ENCODE measurements at regions not wholly inside any gene's neighbourhood (a gene's known extent, or its start where the extent isn't known, plus 50 kb on each side); places are given as distances from the start of the nearest gene placed in this dataset.

DNA sequence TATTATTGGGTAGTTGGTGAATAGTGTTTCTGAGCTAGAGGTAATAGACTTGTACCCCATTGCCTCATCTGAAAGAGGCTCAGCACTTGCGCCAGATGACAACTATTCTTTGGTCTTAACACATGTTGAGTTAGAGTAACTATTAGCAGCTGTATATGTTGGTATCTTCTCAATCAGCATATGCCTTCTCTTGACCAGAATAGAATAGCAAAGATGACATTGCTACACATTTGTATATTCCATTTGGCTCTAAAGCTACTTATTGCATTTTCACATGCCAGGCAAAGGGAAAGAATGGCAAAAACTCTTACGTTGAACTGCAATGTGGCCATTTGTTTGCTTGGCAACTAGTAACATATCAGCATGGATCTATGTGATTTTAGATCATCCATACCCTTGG is 173.8 kb upstream of the AGR3 start:
- Histone ChIP-seq H3F3A (ENCODE audit: insufficient read depth, low read length, poor library complexity, severe bottlenecking) (no peaks in the 10 kb centered on the region), H3K79me2 (replicated peaks; ENCODE audit: insufficient read depth, low read length) (no peaks in the 10 kb centered on the region), H2AFZ (ENCODE audit: low read depth, low read length) (no peak overlapping the region), H3K27me3 (ENCODE audit: insufficient read depth, low read depth, low read length) (no peaks in the 10 kb centered on the region), H3K9me2 (ENCODE audit: insufficient read depth, low read length) (no peaks in the 10 kb centered on the region), H3K27ac (ENCODE audit: low read length) (no peak overlapping the region), H3K36me3 (ENCODE audit: insufficient read depth, low read length) (no peaks in the 10 kb centered on the region), H3K9me3 (ENCODE audit: low read length) (no peaks in the 10 kb centered on the region), H3K4me2 (ENCODE audit: low read length) (no peak overlapping the region), H3K4me3 (ENCODE audit: low read length) (no peak overlapping the region), H3K9ac (ENCODE audit: low read length) (no peak overlapping the region), H4K20me1 (ENCODE audit: insufficient read depth) (no peaks in the 10 kb centered on the region)
- TF ChIP-seq EP300 (conservative IDR thresholded peaks at IDR 0.05; ENCODE audit: poor library complexity, severe bottlenecking), result no peak
- TF ChIP-seq EZH2 (IDR thresholded peaks at IDR 0.05; ENCODE audit: borderline replicate concordance, insufficient read depth, low read length, poor library complexity, severe bottlenecking), result no peak
- TF ChIP-seq, protein P1, sequence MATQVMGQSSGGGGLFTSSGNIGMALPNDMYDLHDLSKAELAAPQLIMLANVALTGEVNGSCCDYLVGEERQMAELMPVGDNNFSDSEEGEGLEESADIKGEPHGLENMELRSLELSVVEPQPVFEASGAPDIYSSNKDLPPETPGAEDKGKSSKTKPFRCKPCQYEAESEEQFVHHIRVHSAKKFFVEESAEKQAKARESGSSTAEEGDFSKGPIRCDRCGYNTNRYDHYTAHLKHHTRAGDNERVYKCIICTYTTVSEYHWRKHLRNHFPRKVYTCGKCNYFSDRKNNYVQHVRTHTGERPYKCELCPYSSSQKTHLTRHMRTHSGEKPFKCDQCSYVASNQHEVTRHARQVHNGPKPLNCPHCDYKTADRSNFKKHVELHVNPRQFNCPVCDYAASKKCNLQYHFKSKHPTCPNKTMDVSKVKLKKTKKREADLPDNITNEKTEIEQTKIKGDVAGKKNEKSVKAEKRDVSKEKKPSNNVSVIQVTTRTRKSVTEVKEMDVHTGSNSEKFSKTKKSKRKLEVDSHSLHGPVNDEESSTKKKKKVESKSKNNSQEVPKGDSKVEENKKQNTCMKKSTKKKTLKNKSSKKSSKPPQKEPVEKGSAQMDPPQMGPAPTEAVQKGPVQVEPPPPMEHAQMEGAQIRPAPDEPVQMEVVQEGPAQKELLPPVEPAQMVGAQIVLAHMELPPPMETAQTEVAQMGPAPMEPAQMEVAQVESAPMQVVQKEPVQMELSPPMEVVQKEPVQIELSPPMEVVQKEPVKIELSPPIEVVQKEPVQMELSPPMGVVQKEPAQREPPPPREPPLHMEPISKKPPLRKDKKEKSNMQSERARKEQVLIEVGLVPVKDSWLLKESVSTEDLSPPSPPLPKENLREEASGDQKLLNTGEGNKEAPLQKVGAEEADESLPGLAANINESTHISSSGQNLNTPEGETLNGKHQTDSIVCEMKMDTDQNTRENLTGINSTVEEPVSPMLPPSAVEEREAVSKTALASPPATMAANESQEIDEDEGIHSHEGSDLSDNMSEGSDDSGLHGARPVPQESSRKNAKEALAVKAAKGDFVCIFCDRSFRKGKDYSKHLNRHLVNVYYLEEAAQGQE (IDR thresholded peaks at IDR 0.05; ENCODE audit: borderline replicate concordance), result no peak
- TF ChIP-seq MXI1 (conservative IDR thresholded peaks at IDR 0.05; ENCODE audit: poor library complexity, severe bottlenecking), result no peak
- TF ChIP-seq, protein P2, sequence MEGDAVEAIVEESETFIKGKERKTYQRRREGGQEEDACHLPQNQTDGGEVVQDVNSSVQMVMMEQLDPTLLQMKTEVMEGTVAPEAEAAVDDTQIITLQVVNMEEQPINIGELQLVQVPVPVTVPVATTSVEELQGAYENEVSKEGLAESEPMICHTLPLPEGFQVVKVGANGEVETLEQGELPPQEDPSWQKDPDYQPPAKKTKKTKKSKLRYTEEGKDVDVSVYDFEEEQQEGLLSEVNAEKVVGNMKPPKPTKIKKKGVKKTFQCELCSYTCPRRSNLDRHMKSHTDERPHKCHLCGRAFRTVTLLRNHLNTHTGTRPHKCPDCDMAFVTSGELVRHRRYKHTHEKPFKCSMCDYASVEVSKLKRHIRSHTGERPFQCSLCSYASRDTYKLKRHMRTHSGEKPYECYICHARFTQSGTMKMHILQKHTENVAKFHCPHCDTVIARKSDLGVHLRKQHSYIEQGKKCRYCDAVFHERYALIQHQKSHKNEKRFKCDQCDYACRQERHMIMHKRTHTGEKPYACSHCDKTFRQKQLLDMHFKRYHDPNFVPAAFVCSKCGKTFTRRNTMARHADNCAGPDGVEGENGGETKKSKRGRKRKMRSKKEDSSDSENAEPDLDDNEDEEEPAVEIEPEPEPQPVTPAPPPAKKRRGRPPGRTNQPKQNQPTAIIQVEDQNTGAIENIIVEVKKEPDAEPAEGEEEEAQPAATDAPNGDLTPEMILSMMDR (IDR thresholded peaks at IDR 0.05; ENCODE audit: poor library complexity, severe bottlenecking), result no peak
- no peak for TF ChIP-seq POLR2AphosphoS5 (IDR thresholded peaks at IDR 0.05)
- TF ChIP-seq RAD21 (conservative IDR thresholded peaks at IDR 0.05), result no peak
- no peak for TF ChIP-seq TAF1 (IDR thresholded peaks at IDR 0.05; ENCODE audit: low read depth)
- TF ChIP-seq SMC3 (conservative IDR thresholded peaks at IDR 0.05; ENCODE audit: poor library complexity), result no peak

DNA sequence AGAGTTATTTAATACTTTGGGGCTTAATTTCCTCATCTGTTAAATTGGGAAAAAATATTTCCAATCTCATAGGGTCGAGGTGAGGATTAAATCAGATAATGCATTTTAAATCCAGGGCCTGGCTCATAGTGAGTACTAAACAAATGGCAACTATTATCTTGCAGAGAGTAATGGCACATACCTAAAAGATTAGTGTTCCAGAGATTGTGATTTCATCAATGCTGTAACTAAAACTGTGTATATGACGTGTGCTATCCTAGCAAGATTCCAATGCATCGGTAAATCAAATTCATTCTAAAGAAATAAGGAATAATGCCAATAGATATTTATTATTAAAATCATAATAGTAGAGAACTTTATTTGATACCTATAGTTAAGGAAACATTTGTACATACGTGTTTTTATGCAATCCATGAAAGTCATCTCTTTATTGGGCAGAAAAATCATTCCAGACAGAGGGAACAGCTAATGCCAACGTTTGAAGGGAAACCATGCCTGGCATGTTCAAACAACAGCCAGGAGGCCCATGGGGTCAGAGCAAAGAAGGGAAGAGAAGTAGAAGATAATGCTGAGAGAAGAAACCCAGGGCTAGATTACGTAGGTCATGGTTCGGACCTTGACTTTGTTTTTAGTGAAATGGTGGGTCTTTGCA is 174.8 kb upstream of the AGR3 start:
- no peaks in the 10 kb centered on the region for H3K9me2 ChIP-seq (ENCODE audit: insufficient read depth, low read length)
- no peak overlapping the region for H2AFZ ChIP-seq (ENCODE audit: low read depth, low read length)
- H3K79me2 ChIP-seq (replicated peaks; ENCODE audit: insufficient read depth, low read length), result no peaks in the 10 kb centered on the region
- H3K4me3 ChIP-seq (ENCODE audit: low read length), result no peak overlapping the region
- no peaks in the 10 kb centered on the region for H4K20me1 ChIP-seq (ENCODE audit: insufficient read depth)
- no peaks in the 10 kb centered on the region for H3K36me3 ChIP-seq (ENCODE audit: insufficient read depth, low read length)
- no peaks in the 10 kb centered on the region for H3K9me3 ChIP-seq (ENCODE audit: low read length)
- H3K27me3 ChIP-seq (ENCODE audit: insufficient read depth, low read depth, low read length), result no peaks in the 10 kb centered on the region
- TF ChIP-seq RAD21 (conservative IDR thresholded peaks at IDR 0.05), result no peak
- TF ChIP-seq EZH2 (IDR thresholded peaks at IDR 0.05; ENCODE audit: borderline replicate concordance, insufficient read depth, low read length, poor library complexity, severe bottlenecking), result no peak
- no peak for TF ChIP-seq SMC3 (conservative IDR thresholded peaks at IDR 0.05; ENCODE audit: poor library complexity)
- TF ChIP-seq, protein P1 (IDR thresholded peaks at IDR 0.05; ENCODE audit: borderline replicate concordance), result no peak
- TF ChIP-seq EP300 (conservative IDR thresholded peaks at IDR 0.05; ENCODE audit: poor library complexity, severe bottlenecking), result no peak
- TF ChIP-seq, protein P2 (IDR thresholded peaks at IDR 0.05; ENCODE audit: poor library complexity, severe bottlenecking), result no peak
- no peak for TF ChIP-seq TAF1 (IDR thresholded peaks at IDR 0.05; ENCODE audit: low read depth)
- TF ChIP-seq POLR2AphosphoS5 (IDR thresholded peaks at IDR 0.05), result no peak
- TF ChIP-seq MXI1 (conservative IDR thresholded peaks at IDR 0.05; ENCODE audit: poor library complexity, severe bottlenecking), result no peak
- no peak overlapping the region for H3K27ac ChIP-seq (ENCODE audit: low read length)
- no peak overlapping the region for H3K9ac ChIP-seq (ENCODE audit: low read length)
- H3F3A ChIP-seq (ENCODE audit: insufficient read depth, low read length, poor library complexity, severe bottlenecking), result no peaks in the 10 kb centered on the region
- H3K4me2 ChIP-seq (ENCODE audit: low read length), result no peak overlapping the region

Data from neural cell (in vitro differentiated cells).